LNCaP clone FGC (cell line): ENCODE measurements at regions not wholly inside any gene's neighbourhood (a gene's known extent, or its start where the extent isn't known, plus 50 kb on each side); places are given as distances from the start of the nearest gene placed in this dataset.

ENCODE experiments used
- DNase-seq: peaks from one replicate; pipeline ENCODE4 v3.0.0-alpha.2; 2011; ENCODE audit warnings: low read depth
- H3K4me3 ChIP-seq: 2 replicates; pipeline ENCODE4 v1.5.1; 2011; ENCODE audit warnings: mild to moderate bottlenecking, low read depth, low read length, control low read depth
- CTCF ChIP-seq: IDR thresholded peaks from 2 replicates; pipeline ENCODE4 v1.5.1; 2012; ENCODE audit warnings: mild to moderate bottlenecking; ENCODE audit not compliant: control insufficient read depth, insufficient read depth; ENCODE audit errors: extremely low read depth

- no peak for TF ChIP-seq CTCF
- H3K4me3 ChIP-seq, result no peak overlapping the region
- DNase-seq, result no peak
Observed at GRCh38 chr2:144326825-144327224, 193.1 kb downstream of the ZEB2 start.

- H3K4me3 ChIP-seq, result no peak overlapping the region
- no peak for DNase-seq
- no peak for TF ChIP-seq CTCF
Observed at GRCh38 chr2:144325086-144325485, 194.8 kb downstream of the ZEB2 start.

GRCh38 chr2:144324446-144325045, 195.4 kb downstream of the ZEB2 start:
- no peak for TF ChIP-seq CTCF
- no peak for DNase-seq
- H3K4me3 ChIP-seq, result no peak overlapping the region

GRCh38 chr2:144323946-144324345, 196.0 kb downstream of the ZEB2 start:
- DNase-seq, result no peak
- TF ChIP-seq CTCF, result no peak
- H3K4me3 ChIP-seq, result no peak overlapping the region

- TF ChIP-seq CTCF, result no peak
- no peak overlapping the region for H3K4me3 ChIP-seq
- no peak for DNase-seq
Observed at GRCh38 chr2:144322379-144322778, 197.5 kb downstream of the ZEB2 start.

- no peak for TF ChIP-seq CTCF
- DNase-seq, result no peak
- no peak overlapping the region for H3K4me3 ChIP-seq
Observed at GRCh38 chr2:144320491-144320890, 199.4 kb downstream of the ZEB2 start.

- no peak for DNase-seq
- no peak overlapping the region for H3K4me3 ChIP-seq
- no peak for TF ChIP-seq CTCF
Observed at GRCh38 chr2:144317071-144317738, 202.7 kb downstream of the ZEB2 start.
